ENCODE measurements at regions not wholly inside any gene's neighbourhood (a gene's known extent, or its start where the extent isn't known, plus 50 kb on each side); places are given as distances from the start of the nearest gene placed in this dataset.
"Not testable (repeated sequence)": the region's sequence is repeated elsewhere in the genome, so short reads cannot be mapped to it uniquely, and the experiment has no call there.

DNA sequence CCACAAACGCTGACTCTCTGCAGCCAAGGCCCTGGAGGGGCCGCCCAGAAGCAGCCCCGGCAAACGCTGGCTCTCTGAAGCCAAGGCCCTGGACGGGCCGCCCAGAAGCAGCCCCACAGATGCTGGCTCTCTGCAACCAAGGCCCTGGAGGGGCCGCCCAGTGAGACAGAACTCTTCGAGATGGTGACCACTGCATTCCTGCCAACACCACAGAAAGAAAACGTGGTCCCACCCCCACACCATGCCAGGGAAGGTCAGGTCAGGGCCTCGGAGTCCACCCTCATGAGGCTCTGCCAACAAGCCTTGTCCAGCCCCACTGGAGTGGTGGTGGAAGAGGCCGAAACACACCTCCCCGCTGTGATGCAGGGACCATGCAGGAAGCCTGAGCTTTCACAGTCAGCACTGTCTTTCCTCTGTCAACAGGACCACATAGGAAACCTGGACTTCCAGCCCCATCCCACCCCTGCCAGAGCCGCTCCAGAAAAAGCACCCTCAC is 97.5 kb downstream of the DLL1 start:
- TF ChIP-seq, protein P1, sequence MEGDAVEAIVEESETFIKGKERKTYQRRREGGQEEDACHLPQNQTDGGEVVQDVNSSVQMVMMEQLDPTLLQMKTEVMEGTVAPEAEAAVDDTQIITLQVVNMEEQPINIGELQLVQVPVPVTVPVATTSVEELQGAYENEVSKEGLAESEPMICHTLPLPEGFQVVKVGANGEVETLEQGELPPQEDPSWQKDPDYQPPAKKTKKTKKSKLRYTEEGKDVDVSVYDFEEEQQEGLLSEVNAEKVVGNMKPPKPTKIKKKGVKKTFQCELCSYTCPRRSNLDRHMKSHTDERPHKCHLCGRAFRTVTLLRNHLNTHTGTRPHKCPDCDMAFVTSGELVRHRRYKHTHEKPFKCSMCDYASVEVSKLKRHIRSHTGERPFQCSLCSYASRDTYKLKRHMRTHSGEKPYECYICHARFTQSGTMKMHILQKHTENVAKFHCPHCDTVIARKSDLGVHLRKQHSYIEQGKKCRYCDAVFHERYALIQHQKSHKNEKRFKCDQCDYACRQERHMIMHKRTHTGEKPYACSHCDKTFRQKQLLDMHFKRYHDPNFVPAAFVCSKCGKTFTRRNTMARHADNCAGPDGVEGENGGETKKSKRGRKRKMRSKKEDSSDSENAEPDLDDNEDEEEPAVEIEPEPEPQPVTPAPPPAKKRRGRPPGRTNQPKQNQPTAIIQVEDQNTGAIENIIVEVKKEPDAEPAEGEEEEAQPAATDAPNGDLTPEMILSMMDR (IDR thresholded peaks at IDR 0.05; ENCODE audit: control insufficient read depth, insufficient read depth, low read depth, low read length, missing control alignments), result no peak
- no peak for DNase-seq (ENCODE audit: low read depth)
- H3K4me3 ChIP-seq (ENCODE audit: control insufficient read depth, low read depth, low read length), result no peak overlapping the region

DNA sequence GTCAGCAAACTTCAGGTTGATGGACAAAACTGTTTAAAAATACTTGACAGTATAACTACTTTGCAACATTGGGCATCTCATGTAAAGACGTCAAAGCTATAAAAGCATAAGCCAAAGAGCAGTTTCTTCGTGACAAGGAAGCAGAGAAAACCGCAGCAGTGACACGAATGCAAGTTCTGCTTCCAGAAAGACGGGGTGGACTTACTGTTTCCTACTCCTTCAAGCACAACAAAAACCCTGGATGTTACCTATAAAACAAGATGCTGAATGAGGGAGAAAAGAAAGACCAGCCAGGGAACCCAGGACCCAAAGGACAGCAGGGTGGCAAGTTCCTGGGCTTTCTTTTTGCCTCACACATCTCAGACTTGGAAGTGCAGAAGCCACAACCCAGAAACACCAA is 98.0 kb downstream of the DLL1 start:
- H3K4me3 ChIP-seq (ENCODE audit: control insufficient read depth, low read depth, low read length), result no peak overlapping the region
- DNase-seq (ENCODE audit: low read depth), result no peak
- TF ChIP-seq, protein P1 (IDR thresholded peaks at IDR 0.05; ENCODE audit: control insufficient read depth, insufficient read depth, low read depth, low read length, missing control alignments), result no peak

- H3K4me3 ChIP-seq (ENCODE audit: control insufficient read depth, low read depth, low read length); DNase-seq (ENCODE audit: low read depth): not testable (repeated sequence)
Measured at GRCh38 chr6:170192101-170192500, 98.8 kb downstream of the DLL1 start.

GRCh38 chr6:170190046-170190445 is 100.8 kb downstream of the DLL1 start:
- no peak for DNase-seq (ENCODE audit: low read depth)
- H3K4me3 ChIP-seq (ENCODE audit: control insufficient read depth, low read depth, low read length), result no peak overlapping the region
- TF ChIP-seq, protein P1 (IDR thresholded peaks at IDR 0.05; ENCODE audit: control insufficient read depth, insufficient read depth, low read depth, low read length, missing control alignments), result no peak

GRCh38 chr6:170189236-170189635 is 101.6 kb downstream of the DLL1 start:
- no peak for DNase-seq (ENCODE audit: low read depth)
- H3K4me3 ChIP-seq (ENCODE audit: control insufficient read depth, low read depth, low read length), result no peak overlapping the region
- TF ChIP-seq, protein P1 (IDR thresholded peaks at IDR 0.05; ENCODE audit: control insufficient read depth, insufficient read depth, low read depth, low read length, missing control alignments), result no peak

GRCh38 chr6:170188571-170189001 is 102.3 kb downstream of the DLL1 start:
- no peak for DNase-seq (ENCODE audit: low read depth)
- no peak overlapping the region for H3K4me3 ChIP-seq (ENCODE audit: control insufficient read depth, low read depth, low read length)
- TF ChIP-seq, protein P1 (IDR thresholded peaks at IDR 0.05; ENCODE audit: control insufficient read depth, insufficient read depth, low read depth, low read length, missing control alignments), result no peak

- DNase-seq (ENCODE audit: low read depth), result no peak
- no peak overlapping the region for H3K4me3 ChIP-seq (ENCODE audit: control insufficient read depth, low read depth, low read length)
- TF ChIP-seq, protein P1 (IDR thresholded peaks at IDR 0.05; ENCODE audit: control insufficient read depth, insufficient read depth, low read depth, low read length, missing control alignments), result no peak
Measured at GRCh38 chr6:170187669-170188566, 103.0 kb downstream of the DLL1 start.
